NB4 (cell line): ENCODE measurements at regions not wholly inside any gene's neighbourhood (a gene's known extent, or its start where the extent isn't known, plus 50 kb on each side); places are given as distances from the start of the nearest gene placed in this dataset.

ENCODE experiments used
- DNase-seq: peaks from one replicate; pipeline ENCODE4 v3.0.0; 2010; ENCODE audit warnings: low read depth
- H3K4me3 ChIP-seq: one replicate; pipeline ENCODE4 v1.5.1; 2011; ENCODE audit warnings: mild to moderate bottlenecking, low read depth, low read length, moderate library complexity
- MYC ChIP-seq: IDR thresholded peaks from 2 replicates; pipeline ENCODE4 v1.6.1; 2011; ENCODE audit warnings: low read depth, low read length
- POLR2A ChIP-seq: IDR thresholded peaks from 2 replicates; pipeline ENCODE4 v1.6.1; 2011; ENCODE audit warnings: mild to moderate bottlenecking; ENCODE audit not compliant: insufficient read length; ENCODE audit errors: extremely low read depth
- TF ChIP-seq, protein P1 (sequence below): IDR thresholded peaks from one replicate; pipeline ENCODE4 v1.5.1; 2012; ENCODE audit warnings: low read depth, low read length
- TF ChIP-seq, protein P2 (sequence below): IDR thresholded peaks from 2 replicates; pipeline ENCODE4 v1.6.1; 2011; ENCODE audit warnings: low read depth, low read length

DNA sequence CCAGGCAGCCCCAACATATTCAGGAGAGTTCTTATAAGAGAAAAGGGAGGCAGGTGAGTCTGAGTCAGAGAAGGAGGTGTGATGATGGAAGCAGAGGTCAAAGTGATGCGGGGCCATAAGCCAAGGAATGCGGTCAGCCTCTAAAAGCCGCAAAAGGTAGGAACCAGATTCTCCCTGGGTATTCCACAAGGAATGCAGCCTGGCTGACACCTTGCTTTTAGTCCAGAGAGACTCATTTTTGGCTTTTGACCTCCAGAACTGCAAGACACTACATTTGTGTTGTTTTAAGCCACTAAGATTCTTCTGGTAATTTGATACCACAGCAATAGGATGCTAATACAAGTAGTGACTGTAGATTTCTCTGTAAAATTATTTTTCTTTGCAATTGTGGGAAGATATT lies 151.5 kb upstream of the EEPD1 start:
- TF ChIP-seq, protein P1, sequence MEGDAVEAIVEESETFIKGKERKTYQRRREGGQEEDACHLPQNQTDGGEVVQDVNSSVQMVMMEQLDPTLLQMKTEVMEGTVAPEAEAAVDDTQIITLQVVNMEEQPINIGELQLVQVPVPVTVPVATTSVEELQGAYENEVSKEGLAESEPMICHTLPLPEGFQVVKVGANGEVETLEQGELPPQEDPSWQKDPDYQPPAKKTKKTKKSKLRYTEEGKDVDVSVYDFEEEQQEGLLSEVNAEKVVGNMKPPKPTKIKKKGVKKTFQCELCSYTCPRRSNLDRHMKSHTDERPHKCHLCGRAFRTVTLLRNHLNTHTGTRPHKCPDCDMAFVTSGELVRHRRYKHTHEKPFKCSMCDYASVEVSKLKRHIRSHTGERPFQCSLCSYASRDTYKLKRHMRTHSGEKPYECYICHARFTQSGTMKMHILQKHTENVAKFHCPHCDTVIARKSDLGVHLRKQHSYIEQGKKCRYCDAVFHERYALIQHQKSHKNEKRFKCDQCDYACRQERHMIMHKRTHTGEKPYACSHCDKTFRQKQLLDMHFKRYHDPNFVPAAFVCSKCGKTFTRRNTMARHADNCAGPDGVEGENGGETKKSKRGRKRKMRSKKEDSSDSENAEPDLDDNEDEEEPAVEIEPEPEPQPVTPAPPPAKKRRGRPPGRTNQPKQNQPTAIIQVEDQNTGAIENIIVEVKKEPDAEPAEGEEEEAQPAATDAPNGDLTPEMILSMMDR: no peak
- TF ChIP-seq POLR2A: no peak
- TF ChIP-seq MYC: no peak
- TF ChIP-seq, protein P2, sequence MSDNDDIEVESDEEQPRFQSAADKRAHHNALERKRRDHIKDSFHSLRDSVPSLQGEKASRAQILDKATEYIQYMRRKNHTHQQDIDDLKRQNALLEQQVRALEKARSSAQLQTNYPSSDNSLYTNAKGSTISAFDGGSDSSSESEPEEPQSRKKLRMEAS: no peak
- H3K4me3 ChIP-seq: no peak overlapping the region
- DNase-seq: no peak

DNA sequence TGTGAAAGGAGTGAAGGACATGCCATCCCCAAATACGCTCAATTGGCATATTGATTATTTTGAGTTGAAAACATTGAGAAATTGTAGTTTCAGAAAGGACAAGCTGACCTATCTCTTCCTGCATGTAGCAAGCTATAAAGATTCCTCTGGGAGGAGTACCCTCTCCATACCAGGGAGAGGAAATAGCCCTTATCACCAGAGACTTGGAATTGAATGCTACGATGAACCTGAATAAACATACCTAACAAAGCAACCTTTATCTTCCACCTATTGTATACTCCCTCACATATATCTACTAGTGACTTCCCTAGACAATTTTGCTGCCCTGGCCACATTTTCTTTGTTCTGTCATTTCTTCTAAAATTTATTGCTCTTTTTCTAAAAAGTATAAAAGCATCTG lies 150.2 kb upstream of the EEPD1 start:
- TF ChIP-seq, protein P1: no peak
- TF ChIP-seq, protein P2: no peak
- no peak for TF ChIP-seq POLR2A
- no peak for TF ChIP-seq MYC
- no peak overlapping the region for H3K4me3 ChIP-seq
- DNase-seq: no peak

- no peak for DNase-seq
- no peak overlapping the region for H3K4me3 ChIP-seq
- TF ChIP-seq, protein P1: no peak
- no peak for TF ChIP-seq POLR2A
- TF ChIP-seq, protein P2: no peak
- TF ChIP-seq MYC: no peak
These were observed 149.7 kb upstream of the EEPD1 start for GRCh38 chr7:36003343-36003742.

DNA sequence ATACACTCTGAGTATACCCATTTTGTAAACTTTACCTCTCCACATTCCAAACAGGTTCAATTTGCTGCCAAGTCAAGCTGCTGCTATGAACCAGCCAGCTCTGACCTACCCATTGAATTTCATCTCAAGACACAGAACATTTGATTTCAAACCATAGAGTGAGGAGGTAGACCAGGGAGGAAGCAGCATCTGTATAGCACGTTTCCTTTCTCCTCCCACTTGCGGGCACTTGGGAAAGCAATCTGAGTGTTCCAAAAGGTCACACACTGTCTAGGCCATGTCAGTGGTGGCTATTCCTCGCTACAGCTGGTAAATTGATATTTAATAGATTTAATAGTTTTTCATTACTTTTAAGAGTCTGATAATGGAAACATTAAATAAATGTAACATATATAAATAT lies 147.8 kb upstream of the EEPD1 start:
- H3K4me3 ChIP-seq: no peak overlapping the region
- no peak for DNase-seq
- TF ChIP-seq MYC (no peak), POLR2A (no peak)
- TF ChIP-seq, protein P2: no peak
- TF ChIP-seq, protein P1: no peak

GRCh38 chr7:36005876-36006275 lies 147.2 kb upstream of the EEPD1 start:
- TF ChIP-seq MYC (no peak), POLR2A (no peak)
- TF ChIP-seq, protein P2: no peak
- TF ChIP-seq, protein P1: no peak
- DNase-seq: no peak
- H3K4me3 ChIP-seq: no peak overlapping the region
